Neural cell (in vitro differentiated cells): ENCODE measurements at regions not wholly inside any gene's neighbourhood (a gene's known extent, or its start where the extent isn't known, plus 50 kb on each side); places are given as distances from the start of the nearest gene placed in this dataset.

Experiments
- H2AFZ ChIP-seq: fragments of 200-600, 300-800 bp; sonication (generic), shearing (Covaris generic); 2 replicates; pipeline ENCODE4 v1.6.0; 2014; ENCODE audit warnings: low read depth, mild to moderate bottlenecking, antibody characterized with exemption, low read length, moderate library complexity
- H3F3A ChIP-seq: fragments of 200-600 bp; shearing (Covaris generic); 2 replicates; pipeline ENCODE4 v1.6.1; 2016; ENCODE audit warnings: mild to moderate bottlenecking, moderate library complexity, mixed read lengths, antibody characterized with exemption, low read length; ENCODE audit not compliant: insufficient read depth, poor library complexity, severe bottlenecking
- H3K27ac ChIP-seq: fragments of 200-600, 300-800 bp; sonication (generic), shearing (Covaris generic); 2 replicates; pipeline ENCODE4 v1.5.1; 2014; ENCODE audit warnings: mild to moderate bottlenecking, low read length, moderate library complexity
- H3K27me3 ChIP-seq: fragments of 300-800, 200-600 bp; sonication (generic), shearing (Covaris generic); 2 replicates; pipeline ENCODE4 v1.6.0; 2014; ENCODE audit warnings: mild to moderate bottlenecking, low read depth, low read length, moderate library complexity; ENCODE audit not compliant: insufficient read depth
- H3K36me3 ChIP-seq: fragments of 300-800, 200-600 bp; sonication (generic), shearing (Covaris generic); 2 replicates; pipeline ENCODE4 v1.5.1; 2014; ENCODE audit warnings: mild to moderate bottlenecking, antibody characterized with exemption, low read length, moderate library complexity; ENCODE audit not compliant: insufficient read depth
- H3K4me2 ChIP-seq: fragments of 300-800, 200-600 bp; sonication (generic), shearing (Covaris generic); 2 replicates; pipeline ENCODE4 v1.6.0; 2014; ENCODE audit warnings: mild to moderate bottlenecking, low read length
- H3K4me3 ChIP-seq: fragments of 300-800, 200-600 bp; sonication (generic), shearing (Covaris generic); 2 replicates; pipeline ENCODE4 v1.5.1; 2014; ENCODE audit warnings: mild to moderate bottlenecking, low read length, moderate library complexity
- H3K79me2 ChIP-seq: fragments of 200-600 bp; shearing (Covaris generic); replicated peaks from 2 replicates; pipeline ENCODE4 v1.6.0; 2014; ENCODE audit warnings: mild to moderate bottlenecking, low read length, moderate library complexity; ENCODE audit not compliant: insufficient read depth
- H3K9ac ChIP-seq: fragments of 300-800, 200-600 bp; sonication (generic), shearing (Covaris generic); 2 replicates; pipeline ENCODE4 v1.6.1; 2016; ENCODE audit warnings: mild to moderate bottlenecking, low read length, mixed read lengths
- H3K9me2 ChIP-seq: fragments of 200-600 bp; shearing (Covaris generic); 2 replicates; pipeline ENCODE4 v1.6.1; 2016; ENCODE audit warnings: mild to moderate bottlenecking, low read length, mixed read lengths; ENCODE audit not compliant: insufficient read depth
- H3K9me3 ChIP-seq: fragments of 200-600, 300-800 bp; sonication (generic), shearing (Covaris generic); 2 replicates; pipeline ENCODE4 v1.6.1; 2016; ENCODE audit warnings: mild to moderate bottlenecking, mixed run types, low read length, moderate library complexity, mixed read lengths
- H4K20me1 ChIP-seq: fragments of 200-600 bp; shearing (Covaris generic); 2 replicates; pipeline ENCODE4 v1.6.1; 2016; ENCODE audit warnings: mild to moderate bottlenecking, mixed run types; ENCODE audit not compliant: insufficient read depth
- CTCF ChIP-seq: fragments of 450-650 bp; IDR thresholded peaks from 2 replicates; pipeline ENCODE4 v1.5.1; 2014; ENCODE audit warnings: antibody characterized with exemption, mild to moderate bottlenecking, moderate library complexity; ENCODE audit not compliant: poor library complexity, severe bottlenecking
- EP300 ChIP-seq: fragments of 450-650 bp; conservative IDR thresholded peaks from 2 replicates; pipeline ENCODE4 v1.6.1; 2014; ENCODE audit warnings: antibody characterized with exemption, mild to moderate bottlenecking, moderate library complexity; ENCODE audit not compliant: poor library complexity, severe bottlenecking
- EZH2 ChIP-seq: fragments of 200-600, 300-800 bp; shearing (Covaris generic), sonication (generic); IDR thresholded peaks from 2 replicates; pipeline ENCODE4 v1.6.1; 2014; ENCODE audit warnings: antibody characterized with exemption, low read length, borderline replicate concordance, mild to moderate bottlenecking; ENCODE audit not compliant: insufficient read depth, poor library complexity, severe bottlenecking
- MXI1 ChIP-seq: fragments of 450-650 bp; conservative IDR thresholded peaks from 2 replicates; pipeline ENCODE4 v1.6.1; 2014; ENCODE audit warnings: antibody characterized with exemption, mild to moderate bottlenecking; ENCODE audit not compliant: poor library complexity, severe bottlenecking
- POLR2AphosphoS5 ChIP-seq: IDR thresholded peaks from 2 replicates; pipeline ENCODE4 v1.6.1; 2012
- RAD21 ChIP-seq: fragments of 450-650 bp; conservative IDR thresholded peaks from 2 replicates; pipeline ENCODE4 v1.6.1; 2014; ENCODE audit warnings: antibody characterized with exemption, mild to moderate bottlenecking, moderate library complexity
- REST ChIP-seq: IDR thresholded peaks from 2 replicates; pipeline ENCODE4 v1.6.1; 2012; ENCODE audit warnings: borderline replicate concordance
- SMC3 ChIP-seq: fragments of 450-650 bp; conservative IDR thresholded peaks from 2 replicates; pipeline ENCODE4 v1.6.1; 2014; ENCODE audit warnings: antibody characterized with exemption, mild to moderate bottlenecking, moderate library complexity; ENCODE audit not compliant: poor library complexity
- TAF1 ChIP-seq: IDR thresholded peaks from 2 replicates; pipeline ENCODE4 v1.6.1; 2012; ENCODE audit warnings: low read depth

DNA sequence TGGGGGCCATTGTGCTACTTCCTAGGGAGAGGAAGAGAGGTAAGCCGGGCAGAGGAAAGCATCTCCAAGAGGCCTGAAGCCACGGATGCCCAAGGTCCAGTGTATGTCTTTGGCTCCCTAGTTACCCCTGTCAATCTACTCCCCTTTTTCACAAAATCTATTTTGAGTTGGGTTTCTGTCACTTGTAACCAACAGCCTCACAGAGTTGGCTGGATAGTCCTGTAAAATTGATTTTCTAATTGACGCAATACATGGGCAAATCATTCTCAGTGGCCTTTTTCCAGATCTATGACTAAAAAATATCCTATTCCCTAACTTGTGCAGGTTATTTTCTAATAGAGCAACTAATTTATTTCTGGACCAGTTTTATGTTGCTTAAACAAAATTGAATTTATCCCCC lies 168.4 kb downstream of the IRS1 start:
- H3K9me2 ChIP-seq = no peaks in the 10 kb centered on the region
- H3K27me3 ChIP-seq = no peaks in the 10 kb centered on the region
- no peaks in the 10 kb centered on the region for H3K9me3 ChIP-seq
- H3K9ac ChIP-seq = no peak overlapping the region
- H3F3A ChIP-seq = no peaks in the 10 kb centered on the region
- no peaks in the 10 kb centered on the region for H3K36me3 ChIP-seq
- H3K4me3 ChIP-seq = no peak overlapping the region
- no peaks in the 10 kb centered on the region for H4K20me1 ChIP-seq
- no peak overlapping the region for H3K4me2 ChIP-seq
- no peak overlapping the region for H2AFZ ChIP-seq
- H3K27ac ChIP-seq = no peak overlapping the region
- TF ChIP-seq POLR2AphosphoS5 (no peak), SMC3 (no peak), CTCF (no peak), TAF1 (no peak), EZH2 (no peak), MXI1 (no peak), REST (no peak), EP300 (no peak), RAD21 (no peak)
- no peaks in the 10 kb centered on the region for H3K79me2 ChIP-seq

DNA sequence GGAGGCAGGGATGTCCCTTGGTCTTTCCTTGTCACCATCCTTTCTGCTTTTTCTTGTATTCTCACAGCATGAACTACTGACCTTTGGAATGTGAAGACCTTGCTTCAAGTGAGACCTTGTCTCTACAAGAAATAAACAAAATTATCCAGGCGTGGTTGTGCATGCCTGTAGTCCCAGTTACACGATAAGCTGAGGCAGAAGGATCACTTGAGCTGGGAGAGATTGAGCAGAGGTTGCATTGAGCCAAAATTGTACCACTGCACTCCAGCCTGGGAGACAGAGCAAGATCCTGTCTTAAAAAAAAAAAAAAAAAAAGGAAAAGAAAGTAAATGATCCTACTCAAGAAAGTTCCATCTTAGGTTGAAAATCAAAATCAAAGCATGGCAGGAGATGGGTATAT lies 173.7 kb downstream of the IRS1 start:
- Histone ChIP-seq H3K27me3 (no peaks in the 10 kb centered on the region), H3K4me2 (no peak overlapping the region), H3K27ac (no peak overlapping the region), H3K9ac (no peak overlapping the region), H2AFZ (no peak overlapping the region), H3K9me3 (no peaks in the 10 kb centered on the region), H3F3A (no peaks in the 10 kb centered on the region), H4K20me1 (no peaks in the 10 kb centered on the region), H3K4me3 (no peak overlapping the region), H3K36me3 (no peaks in the 10 kb centered on the region), H3K9me2 (no peaks in the 10 kb centered on the region), H3K79me2 (no peaks in the 10 kb centered on the region)
- TF ChIP-seq REST = no peak
- no peak for TF ChIP-seq EP300
- TF ChIP-seq TAF1 = no peak
- no peak for TF ChIP-seq POLR2AphosphoS5
- TF ChIP-seq RAD21 = no peak
- no peak for TF ChIP-seq SMC3
- TF ChIP-seq MXI1 = no peak
- no peak for TF ChIP-seq EZH2
- TF ChIP-seq CTCF = no peak
